ENCODE measurements at regions not wholly inside any gene's neighbourhood (a gene's known extent, or its start where the extent isn't known, plus 50 kb on each side); places are given as distances from the start of the nearest gene placed in this dataset.
"Not testable (repeated sequence)": the region's sequence is repeated elsewhere in the genome, so short reads cannot be mapped to it uniquely, and the experiment has no call there.

GRCh38 chr17:30726734-30727133, 97.8 kb downstream of the CRLF3 start:
- DNase-seq (ENCODE audit: extremely low read depth in 1 of 4, low spot score in 3 of 4); FAIRE-seq; ATAC-seq; H3K9me1 ChIP-seq (ENCODE audit: control insufficient read depth, insufficient read depth, low read length); H3K36me3 ChIP-seq (ENCODE audit: control insufficient read depth, insufficient read depth, low read length); H4K20me1 ChIP-seq (replicated peaks; ENCODE audit: control insufficient read depth, insufficient read depth, low read length); intact Hi-C loops (cut with micrococcal nuclease); H3K27ac ChIP-seq (ENCODE audit: extremely low read depth, low read depth, low read length); H2AFZ ChIP-seq (ENCODE audit: low read depth, low read length); H3K27me3 ChIP-seq (ENCODE audit: control insufficient read depth in 2 of 2, insufficient read depth in 2 of 2, low read length in 2 of 2); H3K9ac ChIP-seq (ENCODE audit: insufficient read depth in 1 of 2, low read depth in 2 of 2, low read length in 2 of 2); BruUV-seq (replicated peaks); H3K9me3 ChIP-seq (replicated peaks; ENCODE audit: control insufficient read depth, insufficient read depth, low read depth, low read length); in situ Hi-C loops (cut with MboI); H3K4me2 ChIP-seq (ENCODE audit: insufficient read depth, low read length); POLR2A ChIA-PET; H3K4me3 ChIP-seq; CTCF ChIA-PET (ENCODE audit: low intra/inter-chr PET ratio): not testable (repeated sequence)
- Histone ChIP-seq H3K4me1 (replicated peaks in 1 of 2; ENCODE audit: control insufficient read depth in 2 of 2, insufficient read depth in 2 of 2, low read length in 2 of 2) (peaks cover 8 to 29% of the 10 kb centered on the region in 2 experiments), H3K79me2 (ENCODE audit: control insufficient read depth, insufficient read depth, low read length) (peaks cover 56% of the 10 kb centered on the region)
- 83% methylated on average over 10 of the region's 12 CpGs for WGBS (ENCODE audit: insufficient coverage, low coverage, missing lambda C conversion rate)

GRCh38 chr17:30726310-30726709, 98.2 kb downstream of the CRLF3 start:
- H3K9me3 ChIP-seq (replicated peaks; ENCODE audit: control insufficient read depth, insufficient read depth, low read depth, low read length); H3K4me2 ChIP-seq (ENCODE audit: insufficient read depth, low read length); FAIRE-seq; H4K20me1 ChIP-seq (replicated peaks; ENCODE audit: control insufficient read depth, insufficient read depth, low read length); H3K27me3 ChIP-seq (ENCODE audit: control insufficient read depth in 2 of 2, insufficient read depth in 2 of 2, low read length in 2 of 2); POLR2A ChIA-PET; H3K9ac ChIP-seq (ENCODE audit: insufficient read depth in 1 of 2, low read depth in 2 of 2, low read length in 2 of 2); CTCF ChIA-PET (ENCODE audit: low intra/inter-chr PET ratio); BruUV-seq (replicated peaks); H2AFZ ChIP-seq (ENCODE audit: low read depth, low read length); DNase-seq (ENCODE audit: extremely low read depth in 1 of 4, low spot score in 3 of 4); H3K36me3 ChIP-seq (ENCODE audit: control insufficient read depth, insufficient read depth, low read length); ATAC-seq; intact Hi-C loops (cut with micrococcal nuclease); H3K27ac ChIP-seq (ENCODE audit: extremely low read depth, low read depth, low read length); H3K9me1 ChIP-seq (ENCODE audit: control insufficient read depth, insufficient read depth, low read length); H3K4me3 ChIP-seq; in situ Hi-C loops (cut with MboI): not testable (repeated sequence)
- Histone ChIP-seq H3K4me1 (replicated peaks in 1 of 2; ENCODE audit: control insufficient read depth in 2 of 2, insufficient read depth in 2 of 2, low read length in 2 of 2) (peaks cover 8 to 29% of the 10 kb centered on the region in 2 experiments), H3K79me2 (ENCODE audit: control insufficient read depth, insufficient read depth, low read length) (peaks cover 53% of the 10 kb centered on the region)
- TF ChIP-seq ZNF146 (CRISPR knock-in tag; IDR thresholded peaks at IDR 0.05; ENCODE audit: unreplicated experiment) (peak; percentile 9), TFE3 (CRISPR knock-in tag; IDR thresholded peaks at IDR 0.05) (peak; percentile 55; the same call in 1 of the 2 replicates)
- WGBS (ENCODE audit: insufficient coverage, low coverage, missing lambda C conversion rate), result 89% methylated on average over 8 of the region's 9 CpGs

GRCh38 chr17:30724034-30724650, 100.3 kb downstream of the CRLF3 start:
- H3K36me3 ChIP-seq (ENCODE audit: control insufficient read depth, insufficient read depth, low read length); ATAC-seq; H2AFZ ChIP-seq (ENCODE audit: low read depth, low read length); BruUV-seq (replicated peaks); FAIRE-seq; H3K4me3 ChIP-seq; H3K4me2 ChIP-seq (ENCODE audit: insufficient read depth, low read length); CTCF ChIA-PET (ENCODE audit: low intra/inter-chr PET ratio); H3K9me3 ChIP-seq (replicated peaks; ENCODE audit: control insufficient read depth, insufficient read depth, low read depth, low read length); intact Hi-C loops (cut with micrococcal nuclease); H3K27me3 ChIP-seq (ENCODE audit: control insufficient read depth in 2 of 2, insufficient read depth in 2 of 2, low read length in 2 of 2); H3K9me1 ChIP-seq (ENCODE audit: control insufficient read depth, insufficient read depth, low read length); H4K20me1 ChIP-seq (replicated peaks; ENCODE audit: control insufficient read depth, insufficient read depth, low read length); DNase-seq (ENCODE audit: extremely low read depth in 1 of 4, low spot score in 3 of 4); H3K27ac ChIP-seq (ENCODE audit: extremely low read depth, low read depth, low read length); POLR2A ChIA-PET; H3K9ac ChIP-seq (ENCODE audit: insufficient read depth in 1 of 2, low read depth in 2 of 2, low read length in 2 of 2): not testable (repeated sequence)
- Histone ChIP-seq H3K4me1 (replicated peaks in 1 of 2; ENCODE audit: control insufficient read depth in 2 of 2, insufficient read depth in 2 of 2, low read length in 2 of 2) (peaks cover 7 to 28% of the 10 kb centered on the region in 2 experiments), H3K79me2 (ENCODE audit: control insufficient read depth, insufficient read depth, low read length) (peaks cover 52% of the 10 kb centered on the region)
- in situ Hi-C loops (cut with MboI), result loop anchor here (25.0 kb wide), 1 partner anchor 387 kb away; the partner anchor contains the start of gene TMIGD1
- 86% methylated on average over 9 of the region's 11 CpGs for WGBS (ENCODE audit: insufficient coverage, low coverage, missing lambda C conversion rate)
